GM18868 (cell line): ENCODE measurements at regions not wholly inside any gene's neighbourhood (a gene's known extent, or its start where the extent isn't known, plus 50 kb on each side); places are given as distances from the start of the nearest gene placed in this dataset.

Experiments
- ATAC-seq: cut with Tn5 transposase; IDR thresholded peaks from one replicate; pipeline ENCODE4 v1.9.1; 2021; ENCODE audit warnings: mild to moderate bottlenecking, moderate library complexity; ENCODE audit not compliant: unreplicated experiment

DNA sequence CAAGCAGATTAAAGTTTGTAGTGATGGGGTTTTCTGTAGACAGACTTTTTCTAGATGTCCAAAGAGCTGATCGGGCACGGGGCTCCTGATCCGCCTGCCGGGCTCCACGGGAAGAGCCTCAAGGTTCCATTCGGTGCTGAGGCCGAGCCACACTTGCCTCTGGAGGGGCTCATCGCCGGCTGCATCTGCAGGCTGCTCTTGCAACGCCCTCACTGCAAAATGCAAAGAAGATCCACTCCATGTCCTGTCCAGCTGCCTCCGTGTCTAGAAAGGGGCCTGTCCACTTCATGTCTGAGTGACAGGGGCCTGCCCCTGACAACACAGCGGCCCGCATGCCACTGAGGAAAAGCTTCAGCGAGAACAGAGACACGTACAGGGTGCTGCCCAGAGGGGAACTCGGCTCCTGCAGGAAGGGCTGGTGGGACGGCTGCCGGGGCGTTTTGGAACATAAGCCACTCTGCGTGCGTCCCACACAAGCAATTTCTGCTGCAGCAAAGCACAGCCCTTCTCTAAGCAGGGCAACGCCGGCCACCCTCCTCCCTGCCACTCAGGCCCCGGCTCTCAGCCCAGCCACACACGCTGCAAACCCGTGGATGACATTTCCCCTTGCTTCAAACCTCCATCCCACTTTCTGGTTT, 53.6 kb upstream of the CTDP1 start:
- no peak for ATAC-seq

DNA sequence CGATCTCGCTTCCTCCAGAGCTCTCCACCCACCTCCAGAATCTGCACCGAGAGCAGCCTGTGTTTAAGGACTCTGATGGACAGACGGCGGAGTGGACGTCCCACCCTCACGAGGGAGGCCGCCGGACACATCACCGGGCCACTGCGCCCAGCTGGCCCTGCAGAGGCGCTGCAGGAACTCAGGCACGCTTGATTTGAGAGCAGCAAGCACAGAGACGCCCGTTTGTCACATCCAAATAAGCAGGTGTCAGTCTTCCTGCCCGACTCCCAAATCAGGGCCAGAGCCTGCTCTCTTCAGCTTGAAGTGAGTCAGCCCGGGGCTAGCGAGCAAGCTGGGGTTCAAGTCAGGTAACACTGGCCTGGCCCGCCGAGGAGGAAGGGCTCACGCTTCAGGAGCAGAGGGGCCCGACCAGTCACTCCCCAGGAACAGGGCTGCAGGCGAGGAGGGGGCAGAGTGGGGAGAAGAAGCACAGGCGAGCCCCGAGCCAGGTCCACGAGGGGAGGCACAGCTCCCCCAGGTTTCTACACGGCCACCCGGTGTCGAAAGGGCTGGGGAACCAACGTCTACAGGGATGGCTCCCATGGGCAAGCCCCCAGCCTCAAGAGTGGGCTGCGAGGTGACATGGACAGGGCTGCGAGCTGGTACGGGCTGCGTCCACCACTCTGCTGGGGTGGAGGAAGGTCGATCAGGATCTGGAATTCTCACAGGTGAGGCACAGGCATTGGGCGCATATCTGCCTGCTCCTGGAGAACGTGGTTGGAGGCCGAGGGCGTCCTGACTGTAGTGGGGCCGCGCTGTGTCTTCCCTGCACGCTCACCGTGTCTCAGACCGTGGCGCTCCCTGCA, 52.5 kb upstream of the CTDP1 start:
- ATAC-seq, result no peak

GRCh38 chr18:79627750-79628294, 51.8 kb upstream of the CTDP1 start:
- no peak for ATAC-seq

- ATAC-seq, result no peak
Measured at GRCh38 chr18:79628416-79629248, 51.0 kb upstream of the CTDP1 start.

DNA sequence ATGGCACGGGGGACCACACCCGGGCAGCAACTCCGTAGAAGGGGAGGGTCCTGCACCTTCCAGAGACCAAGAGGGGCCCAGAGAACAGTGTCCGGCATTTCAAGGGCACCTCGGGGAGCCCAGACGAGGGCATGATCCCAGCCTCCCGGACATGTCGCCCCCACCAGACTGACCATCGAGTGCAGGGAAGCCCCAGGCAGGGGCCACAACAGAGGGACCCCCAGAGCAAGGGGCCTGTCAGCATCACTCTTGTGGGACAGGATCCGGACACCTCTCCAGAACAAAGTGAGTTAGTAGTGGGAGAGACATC, 50.4 kb upstream of the CTDP1 start:
- no peak for ATAC-seq

DNA sequence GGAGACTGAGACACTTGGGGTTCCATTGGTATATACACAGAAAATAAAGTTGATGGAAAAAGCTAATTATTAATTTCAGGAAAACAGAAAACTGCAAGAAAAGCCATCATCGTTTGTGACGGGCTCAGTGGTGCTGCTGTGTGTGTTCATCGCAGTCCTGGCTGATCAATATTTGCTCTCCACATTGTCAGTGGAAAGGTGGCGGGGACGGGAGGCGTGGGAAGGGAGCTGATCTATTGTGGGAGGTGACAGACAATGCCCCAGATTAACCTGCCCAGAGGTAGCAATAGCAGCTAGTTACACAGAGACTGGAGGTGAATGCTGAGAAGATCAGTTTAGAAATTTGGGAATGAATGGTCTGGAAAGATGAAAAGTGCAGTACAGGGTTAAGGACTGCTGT, 50.0 kb upstream of the CTDP1 start:
- ATAC-seq, result no peak
